Erythroblast (primary cell): ENCODE measurements at regions not wholly inside any gene's neighbourhood (a gene's known extent, or its start where the extent isn't known, plus 50 kb on each side); places are given as distances from the start of the nearest gene placed in this dataset.
"Not testable (repeated sequence)": the region's sequence is repeated elsewhere in the genome, so short reads cannot be mapped to it uniquely, and the experiment has no call there.

ENCODE experiments used
- DNase-seq, 2 experiments: peaks; one replicate each; lab custom pipeline; 2025; lab: John Stamatoyannopoulos, UW
- GATA1 ChIP-seq: IDR thresholded peaks from 2 replicates; pipeline ENCODE4 v1.6.1; 2011; ENCODE audit warnings: low read depth, mild to moderate bottlenecking, control low read depth, low read length, moderate library complexity
- POLR2A ChIP-seq: IDR thresholded peaks from 2 replicates; pipeline ENCODE4 v1.6.1; 2011; ENCODE audit warnings: mild to moderate bottlenecking, low read length

- no peak for DNase-seq
- TF ChIP-seq GATA1 (no peak), POLR2A (no peak)
Measured at GRCh38 chr5:27854243-27854852, 816.0 kb upstream of the CDH9 start.

- TF ChIP-seq POLR2A (no peak), GATA1 (no peak)
- no peak for DNase-seq
Measured at GRCh38 chr5:27845248-27845647, 806.9 kb upstream of the CDH9 start.

GRCh38 chr5:27836704-27837103, 798.3 kb upstream of the CDH9 start:
- DNase-seq: not testable (repeated sequence)

GRCh38 chr5:27832886-27833285, 794.5 kb upstream of the CDH9 start:
- no peak for DNase-seq
- no peak for TF ChIP-seq POLR2A
- TF ChIP-seq GATA1: no peak

GRCh38 chr5:27830546-27830945, 792.2 kb upstream of the CDH9 start:
- TF ChIP-seq GATA1 (no peak), POLR2A (no peak)
- DNase-seq: no peak

- DNase-seq: no peak
- TF ChIP-seq GATA1 (no peak), POLR2A (no peak)
Measured at GRCh38 chr5:27821681-27822080, 783.3 kb upstream of the CDH9 start.

- TF ChIP-seq GATA1: no peak
- TF ChIP-seq POLR2A: no peak
- DNase-seq: no peak
Measured at GRCh38 chr5:27818888-27819287, 780.5 kb upstream of the CDH9 start.

GRCh38 chr5:27814983-27815382, 776.6 kb upstream of the CDH9 start:
- DNase-seq: no peak
- TF ChIP-seq POLR2A (no peak), GATA1 (no peak)

- DNase-seq: no peak
- TF ChIP-seq GATA1: no peak
- TF ChIP-seq POLR2A: no peak
Measured at GRCh38 chr5:27814286-27814685, 775.9 kb upstream of the CDH9 start.

- no peak for DNase-seq
- TF ChIP-seq POLR2A (no peak), GATA1 (no peak)
Measured at GRCh38 chr5:27810458-27810857, 772.1 kb upstream of the CDH9 start.

GRCh38 chr5:27797220-27797619, 758.8 kb upstream of the CDH9 start:
- no peak for DNase-seq
- TF ChIP-seq POLR2A (no peak), GATA1 (no peak)

- no peak for DNase-seq
- TF ChIP-seq POLR2A: no peak
- TF ChIP-seq GATA1: no peak
Measured at GRCh38 chr5:27788184-27788583, 749.8 kb upstream of the CDH9 start.

GRCh38 chr5:27784317-27784716, 745.9 kb upstream of the CDH9 start:
- DNase-seq: no peak
- TF ChIP-seq GATA1: no peak
- TF ChIP-seq POLR2A: no peak

- no peak for DNase-seq
- TF ChIP-seq GATA1 (no peak), POLR2A (no peak)
Measured at GRCh38 chr5:27778121-27778520, 739.7 kb upstream of the CDH9 start.

- DNase-seq: no peak
- no peak for TF ChIP-seq GATA1
- TF ChIP-seq POLR2A: no peak
Measured at GRCh38 chr5:27773636-27774035, 735.2 kb upstream of the CDH9 start.
